PFSK-1 (cell line): ENCODE measurements at regions not wholly inside any gene's neighbourhood (a gene's known extent, or its start where the extent isn't known, plus 50 kb on each side); places are given as distances from the start of the nearest gene placed in this dataset.

Experiments
- FOXP2 ChIP-seq: optimal IDR thresholded peaks from 2 replicates; pipeline ENCODE3; 2011; ENCODE audit warnings: borderline replicate concordance, control low read depth, inconsistent platforms; ENCODE audit not compliant: insufficient read depth; ENCODE audit errors: extremely low read length, extremely low read depth
- POLR2AphosphoS5 ChIP-seq: IDR thresholded peaks from 2 replicates; pipeline ENCODE4 v1.6.1; 2012; ENCODE audit warnings: low read depth, mild to moderate bottlenecking, control low read depth, low read length, moderate library complexity
- SIN3A ChIP-seq: IDR thresholded peaks from 2 replicates; pipeline ENCODE4 v1.6.1; 2012; ENCODE audit warnings: mild to moderate bottlenecking, low read length, moderate library complexity, borderline replicate concordance; ENCODE audit not compliant: insufficient read depth
- TAF1 ChIP-seq: IDR thresholded peaks from 2 replicates; pipeline ENCODE4 v1.6.1; 2012; ENCODE audit warnings: low read length, control low read depth, borderline replicate concordance; ENCODE audit not compliant: insufficient read depth
- TF ChIP-seq, protein P1 (sequence below), 2 experiments: IDR thresholded peaks; 2 replicates each; pipeline versions ENCODE4 v1.6.1 to v1.8.0; 2011 to 2012; ENCODE audit warnings: low read depth in 2 of 2, low read length in 2 of 2, control low read depth in 1 of 2, inconsistent platforms in 1 of 2, mild to moderate bottlenecking in 1 of 2, moderate library complexity in 1 of 2; ENCODE audit not compliant: insufficient read depth in 1 of 2

- TF ChIP-seq SIN3A, result no peak
- TF ChIP-seq, protein P1, sequence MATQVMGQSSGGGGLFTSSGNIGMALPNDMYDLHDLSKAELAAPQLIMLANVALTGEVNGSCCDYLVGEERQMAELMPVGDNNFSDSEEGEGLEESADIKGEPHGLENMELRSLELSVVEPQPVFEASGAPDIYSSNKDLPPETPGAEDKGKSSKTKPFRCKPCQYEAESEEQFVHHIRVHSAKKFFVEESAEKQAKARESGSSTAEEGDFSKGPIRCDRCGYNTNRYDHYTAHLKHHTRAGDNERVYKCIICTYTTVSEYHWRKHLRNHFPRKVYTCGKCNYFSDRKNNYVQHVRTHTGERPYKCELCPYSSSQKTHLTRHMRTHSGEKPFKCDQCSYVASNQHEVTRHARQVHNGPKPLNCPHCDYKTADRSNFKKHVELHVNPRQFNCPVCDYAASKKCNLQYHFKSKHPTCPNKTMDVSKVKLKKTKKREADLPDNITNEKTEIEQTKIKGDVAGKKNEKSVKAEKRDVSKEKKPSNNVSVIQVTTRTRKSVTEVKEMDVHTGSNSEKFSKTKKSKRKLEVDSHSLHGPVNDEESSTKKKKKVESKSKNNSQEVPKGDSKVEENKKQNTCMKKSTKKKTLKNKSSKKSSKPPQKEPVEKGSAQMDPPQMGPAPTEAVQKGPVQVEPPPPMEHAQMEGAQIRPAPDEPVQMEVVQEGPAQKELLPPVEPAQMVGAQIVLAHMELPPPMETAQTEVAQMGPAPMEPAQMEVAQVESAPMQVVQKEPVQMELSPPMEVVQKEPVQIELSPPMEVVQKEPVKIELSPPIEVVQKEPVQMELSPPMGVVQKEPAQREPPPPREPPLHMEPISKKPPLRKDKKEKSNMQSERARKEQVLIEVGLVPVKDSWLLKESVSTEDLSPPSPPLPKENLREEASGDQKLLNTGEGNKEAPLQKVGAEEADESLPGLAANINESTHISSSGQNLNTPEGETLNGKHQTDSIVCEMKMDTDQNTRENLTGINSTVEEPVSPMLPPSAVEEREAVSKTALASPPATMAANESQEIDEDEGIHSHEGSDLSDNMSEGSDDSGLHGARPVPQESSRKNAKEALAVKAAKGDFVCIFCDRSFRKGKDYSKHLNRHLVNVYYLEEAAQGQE (IDR thresholded peaks at IDR 0.05; ENCODE audit: insufficient read depth in 1 of 2, low read depth in 2 of 2, low read length in 2 of 2), result no peak
- TF ChIP-seq POLR2AphosphoS5, result no peak
- TF ChIP-seq FOXP2, result no peak
- no peak for TF ChIP-seq TAF1
Measured at GRCh38 chr9:16278326-16278999, 592.0 kb downstream of the BNC2 start.

DNA sequence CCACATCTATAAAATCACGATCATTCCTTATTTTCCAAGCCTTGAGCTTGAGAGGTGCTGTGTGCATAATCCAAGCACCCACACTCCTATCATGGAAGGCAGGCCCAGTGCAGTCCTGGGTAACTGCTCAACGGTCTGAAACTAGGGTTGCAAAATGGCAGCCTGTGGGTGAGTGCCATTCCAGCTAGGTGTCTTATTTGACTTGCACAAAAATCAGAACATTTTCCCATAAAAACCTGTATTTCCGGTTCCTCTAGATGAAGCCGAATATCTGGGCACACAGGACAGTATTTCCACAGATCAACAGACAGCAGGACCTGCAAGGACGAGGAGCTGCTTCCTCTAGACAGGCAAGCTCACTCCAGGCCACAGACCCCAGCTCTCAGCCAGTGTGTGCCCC lies 588.8 kb downstream of the BNC2 start:
- TF ChIP-seq SIN3A, result no peak
- TF ChIP-seq FOXP2, result no peak
- TF ChIP-seq, protein P1 (IDR thresholded peaks at IDR 0.05; ENCODE audit: insufficient read depth in 1 of 2, low read depth in 2 of 2, low read length in 2 of 2), result no peak
- no peak for TF ChIP-seq TAF1
- TF ChIP-seq POLR2AphosphoS5, result no peak

GRCh38 chr9:16282216-16282615 lies 588.3 kb downstream of the BNC2 start:
- TF ChIP-seq, protein P1 (IDR thresholded peaks at IDR 0.05; ENCODE audit: insufficient read depth in 1 of 2, low read depth in 2 of 2, low read length in 2 of 2), result no peak
- TF ChIP-seq TAF1 (no peak), POLR2AphosphoS5 (no peak), FOXP2 (no peak), SIN3A (no peak)

- TF ChIP-seq, protein P1 (IDR thresholded peaks at IDR 0.05; ENCODE audit: insufficient read depth in 1 of 2, low read depth in 2 of 2, low read length in 2 of 2), result no peak
- TF ChIP-seq FOXP2, result no peak
- no peak for TF ChIP-seq TAF1
- TF ChIP-seq SIN3A, result no peak
- no peak for TF ChIP-seq POLR2AphosphoS5
Measured at GRCh38 chr9:16282718-16283117, 587.8 kb downstream of the BNC2 start.

DNA sequence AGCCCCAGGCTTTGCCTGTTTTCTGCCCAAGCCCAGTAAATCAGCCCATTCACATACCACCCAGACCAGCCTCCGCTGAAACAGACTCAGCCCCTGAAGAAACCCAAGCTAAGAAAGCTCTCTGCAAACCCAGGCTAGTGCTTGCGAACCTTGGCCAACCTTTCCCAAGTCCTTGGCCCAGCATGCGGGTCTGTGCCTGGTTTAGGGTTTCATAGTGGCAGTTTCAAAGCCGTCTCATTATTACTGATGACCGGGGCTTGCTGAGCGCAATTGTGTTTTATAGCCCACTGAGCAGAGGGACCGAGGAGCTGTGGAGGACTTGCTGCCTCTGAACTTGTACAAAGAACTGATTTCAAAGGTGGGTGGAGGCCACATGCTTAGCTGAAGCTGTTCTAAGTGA lies 584.3 kb downstream of the BNC2 start:
- TF ChIP-seq, protein P1 (IDR thresholded peaks at IDR 0.05; ENCODE audit: insufficient read depth in 1 of 2, low read depth in 2 of 2, low read length in 2 of 2), result no peak
- TF ChIP-seq TAF1 (no peak), POLR2AphosphoS5 (no peak), FOXP2 (no peak), SIN3A (no peak)
